ENCODE measurements at regions not wholly inside any gene's neighbourhood (a gene's known extent, or its start where the extent isn't known, plus 50 kb on each side); places are given as distances from the start of the nearest gene placed in this dataset.

GRCh38 chr10:88221010-88221973 lies 357.9 kb downstream of the PTEN start:
- no peak for DNase-seq (ENCODE audit: extremely low read depth, insufficient read length)
- Histone ChIP-seq H3K4me3 (replicated peaks; ENCODE audit: low read depth, low read length) (no peak overlapping the region), H3K27me3 (replicated peaks; ENCODE audit: control insufficient read depth, insufficient read depth, low read length) (no peaks in the 10 kb centered on the region), H3K36me3 (ENCODE audit: control insufficient read depth, insufficient read depth, low read length) (no peaks in the 10 kb centered on the region)
- TF ChIP-seq CTCF (IDR thresholded peaks at IDR 0.05; ENCODE audit: insufficient read depth, low read length, poor library complexity, severe bottlenecking), result no peak

- DNase-seq (ENCODE audit: extremely low read depth, insufficient read length), result no peak
- no peaks in the 10 kb centered on the region for H3K36me3 ChIP-seq (ENCODE audit: control insufficient read depth, insufficient read depth, low read length)
- H3K27me3 ChIP-seq (replicated peaks; ENCODE audit: control insufficient read depth, insufficient read depth, low read length), result no peaks in the 10 kb centered on the region
- no peak for TF ChIP-seq CTCF (IDR thresholded peaks at IDR 0.05; ENCODE audit: insufficient read depth, low read length, poor library complexity, severe bottlenecking)
- H3K4me3 ChIP-seq (replicated peaks; ENCODE audit: low read depth, low read length), result no peak overlapping the region
Observed at GRCh38 chr10:88222881-88223280, 359.5 kb downstream of the PTEN start.
